CD4-positive, alpha-beta T cell (primary cell): ENCODE measurements at regions not wholly inside any gene's neighbourhood (a gene's known extent, or its start where the extent isn't known, plus 50 kb on each side); places are given as distances from the start of the nearest gene placed in this dataset.

Experiments
- ATAC-seq: fragments of 200-7000 bp; cut with Tn5 transposase; one replicate; pipeline ENCODE4 v1.10.0; 2022; ENCODE audit warnings: mild to moderate bottlenecking; ENCODE audit not compliant: poor library complexity
- CTCF ChIA-PET: fragments of 350-600 bp; sonication (Branson Sonifier 250); formaldehyde crosslinking; loops from one replicate; lab custom pipeline; 2021; ENCODE audit warnings: antibody characterized with exemption, inconsistent platforms; lab: Charles Lee
- POLR2A ChIA-PET: fragments of 350-600 bp; sonication (Branson Sonifier 250); formaldehyde crosslinking; loops from one replicate; lab custom pipeline; 2021; ENCODE audit warnings: antibody characterized with exemption, inconsistent platforms; lab: Charles Lee
- DNase-seq, 14 experiments: peaks; one replicate each; pipeline ENCODE4 v3.0.0-alpha.2; 2013 to 2020; ENCODE audit warnings: mixed read lengths in 2 of 14
- H3K27ac ChIP-seq, 2 donors: one replicate each; pipeline versions ENCODE4 v1.5.1 to v1.7.0; 2013; ENCODE audit warnings: low read length in 2 of 2, low read depth in 1 of 2, mild to moderate bottlenecking in 1 of 2
- H3K27me3 ChIP-seq, 2 experiments: 1 replicate in 1 of 2; 2 replicates in 1 of 2; pipeline versions ENCODE4 v1.6.1 to v1.7.0; 2013; ENCODE audit warnings: low read length in 2 of 2, control low read depth in 1 of 2, mild to moderate bottlenecking in 1 of 2, moderate library complexity in 1 of 2; ENCODE audit not compliant: insufficient read depth in 2 of 2, control insufficient read depth in 1 of 2
- H3K36me3 ChIP-seq: one replicate; pipeline ENCODE4 v1.6.1; 2013; ENCODE audit warnings: low read length, control low read depth; ENCODE audit not compliant: insufficient read depth
- H3K4me1 ChIP-seq: one replicate; pipeline ENCODE4 v1.6.1; 2013; ENCODE audit warnings: low read length, control low read depth; ENCODE audit not compliant: insufficient read depth
- H3K4me3 ChIP-seq: one replicate; pipeline ENCODE4 v1.5.1; 2013; ENCODE audit warnings: mild to moderate bottlenecking, low read length, moderate library complexity
- H3K9me3 ChIP-seq, 2 experiments: 1 replicate in 1 of 2; 2 replicates in 1 of 2; pipeline versions ENCODE4 v1.6.1 to v1.7.0; 2013; ENCODE audit warnings: low read length in 2 of 2, mild to moderate bottlenecking in 2 of 2, control low read depth in 1 of 2, moderate library complexity in 1 of 2; ENCODE audit not compliant: control insufficient read depth in 1 of 2, insufficient read depth in 1 of 2
- H3K27ac Mint-ChIP-seq: one replicate; pipeline ENCODE4 v1.8.0; 2020; ENCODE audit warnings: mixed read lengths
- H3K27me3 Mint-ChIP-seq: one replicate; pipeline ENCODE4 v1.8.0; 2021; ENCODE audit warnings: mixed read lengths
- H3K36me3 Mint-ChIP-seq: one replicate; pipeline ENCODE4 v1.8.0; 2021; ENCODE audit warnings: low read depth, mixed read lengths
- H3K4me1 Mint-ChIP-seq: one replicate; pipeline ENCODE4 v1.8.0; 2021; ENCODE audit warnings: low read depth, mixed read lengths
- H3K4me3 Mint-ChIP-seq: one replicate; pipeline ENCODE4 v1.8.0; 2020; ENCODE audit warnings: mild to moderate bottlenecking, mixed read lengths
- H3K9me3 Mint-ChIP-seq: one replicate; pipeline ENCODE4 v1.8.0; 2020; ENCODE audit warnings: mixed read lengths
- intact Hi-C, 2 experiments: fragments of 100-400 bp; cut with DNase I in 1 of 2; cut with micrococcal nuclease in 1 of 2; formaldehyde crosslinking; loops; one replicate each; pipeline versions ENCODE4 v1.15.1 to v1.9.0; 2023 to 2025; cut with DNase I, micrococcal nuclease
- TF ChIP-seq, protein P1 (sequence below): fragments of 200-600 bp; IDR thresholded peaks from one replicate; pipeline ENCODE4 v1.8.0; 2022; ENCODE audit warnings: antibody characterized with exemption, mild to moderate bottlenecking

- H3K4me3 Mint-ChIP-seq, result no peak overlapping the region
- no peak overlapping the region for H3K4me3 ChIP-seq
- H3K27ac ChIP-seq, result no peak overlapping the region
- intact Hi-C loops, result no loop called here
- no peaks in the 10 kb centered on the region for H3K9me3 Mint-ChIP-seq
- CTCF ChIA-PET, result no interaction called here
- H3K36me3 ChIP-seq, result no peaks in the 10 kb centered on the region
- H3K27me3 ChIP-seq, result no peaks in the 10 kb centered on the region
- no peaks in the 10 kb centered on the region for H3K9me3 ChIP-seq
- H3K27me3 Mint-ChIP-seq, result no peaks in the 10 kb centered on the region
- TF ChIP-seq, protein P1, sequence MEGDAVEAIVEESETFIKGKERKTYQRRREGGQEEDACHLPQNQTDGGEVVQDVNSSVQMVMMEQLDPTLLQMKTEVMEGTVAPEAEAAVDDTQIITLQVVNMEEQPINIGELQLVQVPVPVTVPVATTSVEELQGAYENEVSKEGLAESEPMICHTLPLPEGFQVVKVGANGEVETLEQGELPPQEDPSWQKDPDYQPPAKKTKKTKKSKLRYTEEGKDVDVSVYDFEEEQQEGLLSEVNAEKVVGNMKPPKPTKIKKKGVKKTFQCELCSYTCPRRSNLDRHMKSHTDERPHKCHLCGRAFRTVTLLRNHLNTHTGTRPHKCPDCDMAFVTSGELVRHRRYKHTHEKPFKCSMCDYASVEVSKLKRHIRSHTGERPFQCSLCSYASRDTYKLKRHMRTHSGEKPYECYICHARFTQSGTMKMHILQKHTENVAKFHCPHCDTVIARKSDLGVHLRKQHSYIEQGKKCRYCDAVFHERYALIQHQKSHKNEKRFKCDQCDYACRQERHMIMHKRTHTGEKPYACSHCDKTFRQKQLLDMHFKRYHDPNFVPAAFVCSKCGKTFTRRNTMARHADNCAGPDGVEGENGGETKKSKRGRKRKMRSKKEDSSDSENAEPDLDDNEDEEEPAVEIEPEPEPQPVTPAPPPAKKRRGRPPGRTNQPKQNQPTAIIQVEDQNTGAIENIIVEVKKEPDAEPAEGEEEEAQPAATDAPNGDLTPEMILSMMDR, result no peak
- no peaks in the 10 kb centered on the region for H3K4me1 ChIP-seq
- no peak overlapping the region for H3K27ac Mint-ChIP-seq
- DNase-seq (no peak), ATAC-seq (no peak)
- no peaks in the 10 kb centered on the region for H3K36me3 Mint-ChIP-seq
- POLR2A ChIA-PET, result no interaction called here
- H3K4me1 Mint-ChIP-seq, result no peaks in the 10 kb centered on the region
Measured at GRCh38 chr4:156242390-156242789, 288.7 kb upstream of the CTSO start.

DNA sequence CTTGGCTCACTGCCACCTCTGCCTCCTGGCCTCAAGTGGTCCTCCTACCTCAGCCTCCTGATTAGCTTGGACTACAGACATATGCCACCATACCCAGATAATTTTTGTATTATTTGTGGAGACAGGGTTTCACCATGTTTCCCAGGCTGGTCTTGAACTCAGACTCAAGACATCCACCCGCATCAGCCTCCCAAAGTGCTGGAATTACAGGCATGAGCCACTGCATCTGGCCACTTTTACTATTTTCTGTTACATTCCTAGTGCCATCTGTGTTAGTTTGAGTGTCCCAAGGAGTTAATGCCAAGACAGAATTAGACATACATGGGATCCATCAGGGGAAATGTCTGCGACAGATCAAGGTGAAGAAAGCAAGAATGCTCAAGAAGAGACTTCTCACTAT lies 288.2 kb upstream of the CTSO start:
- Histone ChIP-seq H3K27ac (no peak overlapping the region), H3K4me1 (no peaks in the 10 kb centered on the region), H3K36me3 (no peaks in the 10 kb centered on the region), H3K4me3 (no peak overlapping the region), H3K9me3 (no peaks in the 10 kb centered on the region), H3K27me3 (no peaks in the 10 kb centered on the region)
- intact Hi-C loops, result no loop called here
- H3K4me3 Mint-ChIP-seq, result no peak overlapping the region
- ChIA-PET CTCF (no interaction called here), POLR2A (no interaction called here)
- no peaks in the 10 kb centered on the region for H3K9me3 Mint-ChIP-seq
- no peak overlapping the region for H3K27ac Mint-ChIP-seq
- DNase-seq, result no peak
- TF ChIP-seq, protein P1, result no peak
- no peaks in the 10 kb centered on the region for H3K36me3 Mint-ChIP-seq
- no peak for ATAC-seq
- no peaks in the 10 kb centered on the region for H3K4me1 Mint-ChIP-seq
- no peaks in the 10 kb centered on the region for H3K27me3 Mint-ChIP-seq

- POLR2A ChIA-PET, result no interaction called here
- no peak overlapping the region for H3K27ac Mint-ChIP-seq
- DNase-seq (no peak), ATAC-seq (no peak)
- H3K4me3 Mint-ChIP-seq, result no peak overlapping the region
- H3K4me1 Mint-ChIP-seq, result no peaks in the 10 kb centered on the region
- Histone ChIP-seq H3K4me1 (no peaks in the 10 kb centered on the region), H3K36me3 (no peaks in the 10 kb centered on the region), H3K27me3 (no peaks in the 10 kb centered on the region), H3K27ac (no peak overlapping the region), H3K9me3 (no peaks in the 10 kb centered on the region), H3K4me3 (no peak overlapping the region)
- TF ChIP-seq, protein P1, result no peak
- intact Hi-C loops, result no loop called here
- CTCF ChIA-PET, result no interaction called here
- H3K27me3 Mint-ChIP-seq, result no peaks in the 10 kb centered on the region
- no peaks in the 10 kb centered on the region for H3K9me3 Mint-ChIP-seq
- no peaks in the 10 kb centered on the region for H3K36me3 Mint-ChIP-seq
Measured at GRCh38 chr4:156238171-156238570, 284.5 kb upstream of the CTSO start.
